ENCODE measurements at regions not wholly inside any gene's neighbourhood (a gene's known extent, or its start where the extent isn't known, plus 50 kb on each side); places are given as distances from the start of the nearest gene placed in this dataset.
"Not testable (repeated sequence)": the region's sequence is repeated elsewhere in the genome, so short reads cannot be mapped to it uniquely, and the experiment has no call there.

- no peak overlapping the region for H3K27ac ChIP-seq
- no peaks in the 10 kb centered on the region for H3K4me1 ChIP-seq
- TF ChIP-seq CTCF (IDR thresholded peaks at IDR 0.05): no peak
- no peak overlapping the region for H3K4me3 ChIP-seq
- no peak for DNase-seq (ENCODE audit: low spot score)
- no peaks in the 10 kb centered on the region for H3K27me3 ChIP-seq
- H3K36me3 ChIP-seq: no peaks in the 10 kb centered on the region
- no peaks in the 10 kb centered on the region for H3K9me3 ChIP-seq
Measured at GRCh38 chr12:116375278-116375842, 97.9 kb upstream of the MED13L start.

- no peak for DNase-seq (ENCODE audit: low spot score)
- Histone ChIP-seq H3K4me1 (peaks cover 0 to 5% of the 10 kb centered on the region in 2 donors), H3K27ac (no peak overlapping the region), H3K9me3 (no peaks in the 10 kb centered on the region), H3K36me3 (no peaks in the 10 kb centered on the region), H3K27me3 (no peaks in the 10 kb centered on the region), H3K4me3 (no peak overlapping the region)
- TF ChIP-seq CTCF (IDR thresholded peaks at IDR 0.05): no peak
Measured at GRCh38 chr12:116376354-116377193, 99.1 kb upstream of the MED13L start.

- H3K27ac ChIP-seq; H3K4me3 ChIP-seq; DNase-seq (ENCODE audit: low spot score); H3K9me3 ChIP-seq; H3K27me3 ChIP-seq; H3K36me3 ChIP-seq: not testable (repeated sequence)
- H3K4me1 ChIP-seq: peaks cover 0 to 11% of the 10 kb centered on the region in 2 donors
Measured at GRCh38 chr12:116377194-116377571, 99.7 kb upstream of the MED13L start.

- Histone ChIP-seq H3K9me3 (no peaks in the 10 kb centered on the region), H3K4me1 (peaks cover 0 to 19% of the 10 kb centered on the region in 2 donors), H3K27me3 (no peaks in the 10 kb centered on the region), H3K4me3 (no peak overlapping the region), H3K36me3 (no peaks in the 10 kb centered on the region), H3K27ac (no peak overlapping the region)
- no peak for TF ChIP-seq CTCF (IDR thresholded peaks at IDR 0.05)
- no peak for DNase-seq (ENCODE audit: low spot score)
Measured at GRCh38 chr12:116378002-116378401, 100.5 kb upstream of the MED13L start.

GRCh38 chr12:116380108-116380507, 102.6 kb upstream of the MED13L start:
- no peak for DNase-seq (ENCODE audit: low spot score)
- H3K27me3 ChIP-seq: no peaks in the 10 kb centered on the region
- H3K27ac ChIP-seq: no peak overlapping the region
- no peak for TF ChIP-seq CTCF (IDR thresholded peaks at IDR 0.05)
- H3K36me3 ChIP-seq: no peaks in the 10 kb centered on the region
- no peaks in the 10 kb centered on the region for H3K9me3 ChIP-seq
- peaks cover 0 to 24% of the 10 kb centered on the region in 2 donors for H3K4me1 ChIP-seq
- no peak overlapping the region for H3K4me3 ChIP-seq

- not testable (repeated sequence) for H3K27me3 ChIP-seq; DNase-seq (ENCODE audit: low spot score); H3K27ac ChIP-seq; H3K4me3 ChIP-seq; H3K36me3 ChIP-seq; H3K9me3 ChIP-seq
- peaks cover 0 to 24% of the 10 kb centered on the region in 2 donors for H3K4me1 ChIP-seq
Measured at GRCh38 chr12:116380740-116381139, 103.2 kb upstream of the MED13L start.

All from right atrium auricular region (tissue), 2 donors.